Thymus (tissue), 11 donors: ENCODE measurements at regions not wholly inside any gene's neighbourhood (a gene's known extent, or its start where the extent isn't known, plus 50 kb on each side); places are given as distances from the start of the nearest gene placed in this dataset.

Experiments used
- DNase-seq, 9 donors: peaks; one replicate each; pipeline ENCODE4 v3.0.0-alpha.2; 2013; ENCODE audit warnings: low spot score in 9 of 9, low read depth in 6 of 9, missing footprints in 1 of 9
- H3K27ac ChIP-seq, 2 donors: one replicate each; pipeline ENCODE4 v1.5.1; 2013; ENCODE audit warnings: control low read depth in 1 of 2, low read depth in 1 of 2, low read length in 1 of 2, mild to moderate bottlenecking in 1 of 2, moderate library complexity in 1 of 2
- H3K27me3 ChIP-seq, 2 donors: one replicate each; pipeline ENCODE4 v1.5.1; 2013; ENCODE audit warnings: low read length in 1 of 2; ENCODE audit not compliant: control insufficient read depth in 2 of 2, insufficient read depth in 1 of 2
- H3K36me3 ChIP-seq, 2 donors: one replicate each; pipeline ENCODE4 v1.5.1; 2013; ENCODE audit warnings: low read length in 1 of 2, mild to moderate bottlenecking in 1 of 2, moderate library complexity in 1 of 2; ENCODE audit not compliant: control insufficient read depth in 2 of 2, insufficient read depth in 2 of 2
- H3K4me1 ChIP-seq, 2 donors: one replicate each; pipeline ENCODE4 v1.5.1; 2013; ENCODE audit warnings: low read length in 2 of 2; ENCODE audit not compliant: control insufficient read depth in 2 of 2, insufficient read depth in 2 of 2
- H3K4me3 ChIP-seq, 2 donors: one replicate each; pipeline ENCODE4 v1.5.1; 2013; ENCODE audit warnings: low read length in 2 of 2, control low read depth in 1 of 2, mild to moderate bottlenecking in 1 of 2
- H3K9me3 ChIP-seq, 2 donors: one replicate each; pipeline ENCODE4 v1.5.1; 2013; ENCODE audit warnings: low read length in 1 of 2, mild to moderate bottlenecking in 1 of 2; ENCODE audit not compliant: control insufficient read depth in 2 of 2, insufficient read depth in 1 of 2
- WGBS: extraction: QIAGEN DNeasy Blood & Tissue Kit; methylation state at CpG from one replicate; pipeline ENCODE4 v1.1.7; 2013; 5-methylcytosine and 5-hydroxymethylcytosine counted together
- donor health status: healthy.

GRCh38 chr12:77357655-77358054 is 292.3 kb upstream of the E2F7 start:
- Histone ChIP-seq H3K4me1 (no peaks in the 10 kb centered on the region), H3K9me3 (no peaks in the 10 kb centered on the region), H3K27ac (no peak overlapping the region), H3K4me3 (no peak overlapping the region), H3K27me3 (no peaks in the 10 kb centered on the region), H3K36me3 (no peaks in the 10 kb centered on the region)
- 95% methylated on average over 6 of the region's 6 CpGs for WGBS
- no peak for DNase-seq

- no peaks in the 10 kb centered on the region for H3K27me3 ChIP-seq
- no peak overlapping the region for H3K27ac ChIP-seq
- H3K9me3 ChIP-seq = no peaks in the 10 kb centered on the region
- no peaks in the 10 kb centered on the region for H3K4me1 ChIP-seq
- WGBS = 89% methylated on average over 2 of the region's 2 CpGs
- DNase-seq = no peak
- H3K4me3 ChIP-seq = no peak overlapping the region
- no peaks in the 10 kb centered on the region for H3K36me3 ChIP-seq
Observed at GRCh38 chr12:77354766-77355362, 289.5 kb upstream of the E2F7 start.

- Histone ChIP-seq H3K36me3 (no peaks in the 10 kb centered on the region), H3K9me3 (no peaks in the 10 kb centered on the region), H3K27me3 (no peaks in the 10 kb centered on the region), H3K4me3 (no peak overlapping the region), H3K27ac (no peak overlapping the region), H3K4me1 (no peaks in the 10 kb centered on the region)
- 83% methylated on average over 1 of the region's 1 CpG for WGBS
- no peak for DNase-seq
Observed at GRCh38 chr12:77352946-77353345, 287.6 kb upstream of the E2F7 start.

- H3K4me3 ChIP-seq = no peak overlapping the region
- H3K27me3 ChIP-seq = no peaks in the 10 kb centered on the region
- H3K36me3 ChIP-seq = no peaks in the 10 kb centered on the region
- no peak overlapping the region for H3K27ac ChIP-seq
- no peaks in the 10 kb centered on the region for H3K4me1 ChIP-seq
- no peaks in the 10 kb centered on the region for H3K9me3 ChIP-seq
- DNase-seq = no peak
Observed at GRCh38 chr12:77351860-77352259, 286.5 kb upstream of the E2F7 start.

- H3K4me3 ChIP-seq = no peak overlapping the region
- 90% methylated on average over 7 of the region's 7 CpGs for WGBS
Observed at GRCh38 chr12:77349689-77350370, 284.5 kb upstream of the E2F7 start.

GRCh38 chr12:77347017-77347416 is 281.6 kb upstream of the E2F7 start:
- Histone ChIP-seq H3K27me3 (no peaks in the 10 kb centered on the region), H3K4me1 (no peaks in the 10 kb centered on the region), H3K9me3 (no peaks in the 10 kb centered on the region), H3K27ac (no peak overlapping the region), H3K36me3 (no peaks in the 10 kb centered on the region), H3K4me3 (no peak overlapping the region)
- WGBS = 45% methylated on average over 2 of the region's 2 CpGs
- DNase-seq = no peak

More at GRCh38 chr12:77349689-77350370, 284.5 kb upstream of the E2F7 start:
- no peaks in the 10 kb centered on the region for H3K4me1 ChIP-seq
- no peaks in the 10 kb centered on the region for H3K27me3 ChIP-seq
- no peaks in the 10 kb centered on the region for H3K9me3 ChIP-seq
- no peaks in the 10 kb centered on the region for H3K36me3 ChIP-seq
- no peak for DNase-seq
- H3K27ac ChIP-seq = no peak overlapping the region

GRCh38 chr12:77345336-77345735 is 280.0 kb upstream of the E2F7 start:
- DNase-seq = no peak
- WGBS = 79% methylated on average over 1 of the region's 1 CpG
- H3K27ac ChIP-seq = no peak overlapping the region

GRCh38 chr12:77344651-77345050 is 279.3 kb upstream of the E2F7 start:
- H3K27ac ChIP-seq = no peak overlapping the region
- WGBS = 95% methylated on average over 1 of the region's 1 CpG
- H3K4me3 ChIP-seq = no peak overlapping the region
- no peaks in the 10 kb centered on the region for H3K4me1 ChIP-seq
- H3K27me3 ChIP-seq = no peaks in the 10 kb centered on the region
- DNase-seq = no peak
- no peaks in the 10 kb centered on the region for H3K9me3 ChIP-seq
- H3K36me3 ChIP-seq = no peaks in the 10 kb centered on the region

More at GRCh38 chr12:77345336-77345735, 280.0 kb upstream of the E2F7 start:
- Histone ChIP-seq H3K9me3 (no peaks in the 10 kb centered on the region), H3K4me1 (no peaks in the 10 kb centered on the region), H3K36me3 (no peaks in the 10 kb centered on the region), H3K27me3 (no peaks in the 10 kb centered on the region), H3K4me3 (no peak overlapping the region)

GRCh38 chr12:77343291-77343690 is 277.9 kb upstream of the E2F7 start:
- no peaks in the 10 kb centered on the region for H3K4me1 ChIP-seq
- H3K36me3 ChIP-seq = no peaks in the 10 kb centered on the region
- DNase-seq = no peak
- no peaks in the 10 kb centered on the region for H3K9me3 ChIP-seq
- H3K27me3 ChIP-seq = no peaks in the 10 kb centered on the region
- H3K4me3 ChIP-seq = no peak overlapping the region
- no peak overlapping the region for H3K27ac ChIP-seq
- 82% methylated on average over 1 of the region's 1 CpG for WGBS
